Neural progenitor cell (in vitro differentiated cells): ENCODE measurements at regions not wholly inside any gene's neighbourhood (a gene's known extent, or its start where the extent isn't known, plus 50 kb on each side); places are given as distances from the start of the nearest gene placed in this dataset.

Experiments
- DNase-seq: peaks from one replicate; pipeline ENCODE4 v3.0.0-alpha.2; 2016; ENCODE audit warnings: low spot score
- H2AFZ ChIP-seq: fragments of 200-600 bp; sonication (generic); replicated peaks from 2 replicates; pipeline ENCODE4 v1.6.1; 2016; ENCODE audit warnings: antibody characterized with exemption
- H3F3A ChIP-seq: fragments of 200-600 bp; sonication (generic); 2 replicates; pipeline ENCODE4 v1.6.1; 2016; ENCODE audit warnings: antibody characterized with exemption, low read depth
- H3K27ac ChIP-seq: fragments of 200-600 bp; sonication (generic); 2 replicates; pipeline ENCODE4 v1.5.1; 2016; ENCODE audit warnings: mild to moderate bottlenecking
- H3K27me3 ChIP-seq: fragments of 200-600 bp; sonication (generic); 2 replicates; pipeline ENCODE4 v1.6.1; 2016; ENCODE audit warnings: mild to moderate bottlenecking, moderate library complexity
- H3K36me3 ChIP-seq: fragments of 200-600 bp; sonication (generic); 2 replicates; pipeline ENCODE4 v1.5.1; 2016
- H3K4me1 ChIP-seq: fragments of 200-600 bp; sonication (generic); 2 replicates; pipeline ENCODE4 v1.6.1; 2016; ENCODE audit warnings: mixed run types
- H3K4me2 ChIP-seq: fragments of 200-600 bp; sonication (generic); 2 replicates; pipeline ENCODE4 v1.6.1; 2016
- H3K4me3 ChIP-seq: fragments of 200-600 bp; sonication (generic); 2 replicates; pipeline ENCODE4 v1.5.1; 2016
- H3K79me2 ChIP-seq: fragments of 200-600 bp; sonication (generic); 2 replicates; pipeline ENCODE4 v1.6.1; 2016; ENCODE audit warnings: low read depth
- H3K9ac ChIP-seq: fragments of 200-600 bp; sonication (generic); 2 replicates; pipeline ENCODE4 v1.6.1; 2016
- H3K9me3 ChIP-seq: fragments of 200-600 bp; sonication (generic); 2 replicates; pipeline ENCODE4 v1.5.1; 2016; ENCODE audit warnings: low read depth
- H4K20me1 ChIP-seq: fragments of 200-600 bp; sonication (generic); 2 replicates; pipeline ENCODE4 v1.6.1; 2016; ENCODE audit warnings: low read depth
- H3K27ac Mint-ChIP-seq: 3 replicates; pipeline ENCODE4 v1.8.0; 2021; ENCODE audit warnings: mixed read lengths
- H3K27me3 Mint-ChIP-seq: 2 replicates; pipeline ENCODE4 v1.8.0; 2022; ENCODE audit warnings: low read depth, mild to moderate bottlenecking, inconsistent platforms, moderate library complexity, mixed read lengths; ENCODE audit not compliant: insufficient read depth
- H3K36me3 Mint-ChIP-seq: 3 replicates; pipeline ENCODE4 v1.8.0; 2021; ENCODE audit warnings: mixed read lengths
- H3K4me1 Mint-ChIP-seq: 3 replicates; pipeline ENCODE4 v1.8.0; 2021; ENCODE audit warnings: mixed read lengths
- H3K4me3 Mint-ChIP-seq: 3 replicates; pipeline ENCODE4 v1.8.0; 2021; ENCODE audit warnings: mild to moderate bottlenecking, moderate library complexity, mixed read lengths
- H3K9me3 Mint-ChIP-seq: 3 replicates; pipeline ENCODE4 v1.8.0; 2020; ENCODE audit warnings: mixed read lengths
- EZH2 ChIP-seq: fragments of 200-600 bp; sonication (generic); IDR thresholded peaks from 2 replicates; pipeline ENCODE4 v1.6.1; 2017; ENCODE audit warnings: antibody characterized with exemption, mild to moderate bottlenecking, moderate library complexity
- EZH2phosphoT487 ChIP-seq: fragments of 200-600 bp; sonication (generic); IDR thresholded peaks from 2 replicates; pipeline ENCODE4 v1.6.1; 2017; ENCODE audit warnings: antibody characterized with exemption
- TF ChIP-seq, protein P1 (sequence below): fragments of 200-600 bp; sonication (generic); IDR thresholded peaks from 2 replicates; pipeline ENCODE4 v1.5.1; 2017; ENCODE audit warnings: antibody characterized with exemption, mild to moderate bottlenecking

DNA sequence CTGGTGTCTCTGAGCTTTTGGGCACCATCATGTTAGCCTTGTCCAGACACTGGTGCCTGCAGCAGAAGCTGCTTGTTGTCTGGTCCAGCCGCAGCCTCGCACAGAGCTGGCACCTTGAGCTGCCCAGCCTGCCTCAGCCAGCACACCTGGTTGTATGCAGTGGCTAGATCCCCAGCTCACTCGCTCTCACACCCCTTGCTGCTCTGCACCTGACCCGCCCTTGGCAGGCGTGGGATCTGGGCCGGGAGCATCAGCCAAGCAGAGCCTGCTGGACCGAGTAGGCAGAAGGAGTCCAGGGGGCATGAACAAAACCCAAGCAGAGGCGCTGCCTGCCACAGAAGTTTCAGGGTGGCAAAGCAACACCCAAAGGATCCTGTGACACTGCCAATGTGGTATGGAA lies 79.7 kb upstream of the ITGB1 start:
- Histone ChIP-seq H3K27ac (no peak overlapping the region), H3K36me3 (no peaks in the 10 kb centered on the region), H3K4me3 (no peak overlapping the region), H3F3A (no peaks in the 10 kb centered on the region), H2AFZ (no peak overlapping the region), H3K9ac (no peak overlapping the region), H3K4me1 (peaks cover 14% of the 10 kb centered on the region), H4K20me1 (no peaks in the 10 kb centered on the region), H3K27me3 (no peaks in the 10 kb centered on the region), H3K9me3 (no peaks in the 10 kb centered on the region), H3K79me2 (no peaks in the 10 kb centered on the region), H3K4me2 (no peak overlapping the region)
- no peak overlapping the region for H3K4me3 Mint-ChIP-seq
- no peaks in the 10 kb centered on the region for H3K36me3 Mint-ChIP-seq
- no peaks in the 10 kb centered on the region for H3K9me3 Mint-ChIP-seq
- no peak for TF ChIP-seq EZH2phosphoT487
- TF ChIP-seq EZH2: no peak
- TF ChIP-seq, protein P1, sequence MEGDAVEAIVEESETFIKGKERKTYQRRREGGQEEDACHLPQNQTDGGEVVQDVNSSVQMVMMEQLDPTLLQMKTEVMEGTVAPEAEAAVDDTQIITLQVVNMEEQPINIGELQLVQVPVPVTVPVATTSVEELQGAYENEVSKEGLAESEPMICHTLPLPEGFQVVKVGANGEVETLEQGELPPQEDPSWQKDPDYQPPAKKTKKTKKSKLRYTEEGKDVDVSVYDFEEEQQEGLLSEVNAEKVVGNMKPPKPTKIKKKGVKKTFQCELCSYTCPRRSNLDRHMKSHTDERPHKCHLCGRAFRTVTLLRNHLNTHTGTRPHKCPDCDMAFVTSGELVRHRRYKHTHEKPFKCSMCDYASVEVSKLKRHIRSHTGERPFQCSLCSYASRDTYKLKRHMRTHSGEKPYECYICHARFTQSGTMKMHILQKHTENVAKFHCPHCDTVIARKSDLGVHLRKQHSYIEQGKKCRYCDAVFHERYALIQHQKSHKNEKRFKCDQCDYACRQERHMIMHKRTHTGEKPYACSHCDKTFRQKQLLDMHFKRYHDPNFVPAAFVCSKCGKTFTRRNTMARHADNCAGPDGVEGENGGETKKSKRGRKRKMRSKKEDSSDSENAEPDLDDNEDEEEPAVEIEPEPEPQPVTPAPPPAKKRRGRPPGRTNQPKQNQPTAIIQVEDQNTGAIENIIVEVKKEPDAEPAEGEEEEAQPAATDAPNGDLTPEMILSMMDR: no peak
- no peak overlapping the region for H3K27ac Mint-ChIP-seq
- no peak for DNase-seq
- H3K4me1 Mint-ChIP-seq: peaks cover 40% of the 10 kb centered on the region
- H3K27me3 Mint-ChIP-seq: peaks cover 6% of the 10 kb centered on the region

DNA sequence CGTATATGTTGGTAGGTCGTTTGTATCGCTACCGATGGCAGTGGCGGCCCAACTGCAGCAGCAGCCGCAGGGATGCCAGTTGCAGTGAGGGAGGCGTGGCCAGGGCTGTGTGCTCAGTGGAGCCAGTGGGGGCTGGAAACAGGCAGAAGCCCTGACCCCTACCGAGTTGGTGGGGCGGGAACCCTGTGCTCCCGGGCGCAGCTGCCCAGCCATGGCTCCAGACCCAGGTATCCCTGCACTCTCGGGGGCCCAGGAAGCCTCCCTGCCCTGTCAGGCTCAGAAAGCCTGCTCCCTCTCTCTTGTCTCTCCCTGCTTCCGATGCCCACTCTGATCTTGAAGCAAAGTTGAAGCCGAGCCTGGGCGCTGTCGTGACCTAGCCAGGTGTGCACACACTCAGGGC lies 78.6 kb upstream of the ITGB1 start:
- Mint-ChIP-seq H3K4me3 (no peak overlapping the region), H3K36me3 (no peaks in the 10 kb centered on the region), H3K4me1 (peaks cover 34% of the 10 kb centered on the region), H3K27me3 (peaks cover 3% of the 10 kb centered on the region), H3K27ac (no peak overlapping the region), H3K9me3 (no peaks in the 10 kb centered on the region)
- H3K36me3 ChIP-seq: no peaks in the 10 kb centered on the region
- H3K9ac ChIP-seq: no peak overlapping the region
- peaks cover 14% of the 10 kb centered on the region for H3K4me1 ChIP-seq
- no peak overlapping the region for H3K27ac ChIP-seq
- H3F3A ChIP-seq: no peaks in the 10 kb centered on the region
- H3K4me2 ChIP-seq: no peak overlapping the region
- H4K20me1 ChIP-seq: no peaks in the 10 kb centered on the region
- H3K27me3 ChIP-seq: no peaks in the 10 kb centered on the region
- TF ChIP-seq, protein P1: no peak
- no peak for TF ChIP-seq EZH2
- no peak for TF ChIP-seq EZH2phosphoT487
- no peak overlapping the region for H3K4me3 ChIP-seq
- no peaks in the 10 kb centered on the region for H3K79me2 ChIP-seq
- no peaks in the 10 kb centered on the region for H3K9me3 ChIP-seq
- H2AFZ ChIP-seq: no peak overlapping the region
- no peak for DNase-seq

DNA sequence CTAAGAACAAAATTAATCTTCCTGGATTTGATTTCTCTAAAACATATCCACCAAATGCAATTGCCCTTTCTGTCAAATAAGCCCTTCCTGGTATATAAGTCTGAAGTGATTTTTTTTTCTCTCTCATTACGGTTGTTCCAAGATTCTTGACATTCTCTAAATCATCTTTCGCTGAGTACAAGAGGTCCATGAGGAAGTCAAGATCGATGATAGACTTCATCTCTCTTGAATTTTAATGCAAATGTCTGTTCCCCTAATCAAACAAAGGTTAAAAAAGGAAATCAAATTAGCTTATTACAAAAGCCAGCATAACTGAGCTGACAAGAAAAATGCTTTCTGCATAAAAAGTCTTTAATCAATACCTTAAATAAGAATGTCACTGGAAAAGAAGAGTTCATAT lies 77.4 kb upstream of the ITGB1 start:
- no peaks in the 10 kb centered on the region for H3K9me3 ChIP-seq
- H3K9me3 Mint-ChIP-seq: no peaks in the 10 kb centered on the region
- peaks cover 14% of the 10 kb centered on the region for H3K4me1 ChIP-seq
- H3K79me2 ChIP-seq: no peaks in the 10 kb centered on the region
- no peak for DNase-seq
- TF ChIP-seq EZH2phosphoT487 (no peak), EZH2 (no peak)
- TF ChIP-seq, protein P1: no peak
- peak overlapping the region; percentile 3 for H3K27ac ChIP-seq
- no peak overlapping the region for H3K9ac ChIP-seq
- no peaks in the 10 kb centered on the region for H3K27me3 ChIP-seq
- H3K27ac Mint-ChIP-seq: peak overlapping the region; percentile 7
- no peaks in the 10 kb centered on the region for H3K36me3 Mint-ChIP-seq
- no peak overlapping the region for H2AFZ ChIP-seq
- no peaks in the 10 kb centered on the region for H3F3A ChIP-seq
- peaks cover 2% of the 10 kb centered on the region for H3K27me3 Mint-ChIP-seq
- H3K4me3 Mint-ChIP-seq: no peak overlapping the region
- H3K4me1 Mint-ChIP-seq: peaks cover 25% of the 10 kb centered on the region
- H3K4me2 ChIP-seq: no peak overlapping the region
- H3K36me3 ChIP-seq: no peaks in the 10 kb centered on the region
- H3K4me3 ChIP-seq: no peak overlapping the region
- no peaks in the 10 kb centered on the region for H4K20me1 ChIP-seq

DNA sequence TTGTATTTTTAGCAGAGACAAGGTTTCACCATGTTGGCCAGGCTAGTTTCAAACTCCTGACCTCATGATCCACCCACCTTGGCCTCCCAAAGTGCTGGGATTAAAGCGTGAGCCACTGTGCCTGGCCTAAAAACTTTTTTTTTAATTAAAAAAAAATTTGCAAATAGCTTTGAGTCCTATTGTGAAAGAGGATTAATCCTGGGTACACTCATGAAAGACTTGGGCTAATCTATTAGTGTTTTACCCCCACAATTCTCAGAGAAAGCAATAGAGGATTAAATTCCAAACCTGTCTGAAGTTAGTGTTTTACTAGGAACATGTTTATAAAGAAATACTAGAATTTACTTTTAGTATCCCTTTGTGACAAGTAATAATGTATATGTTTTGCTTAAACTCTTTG lies 76.9 kb upstream of the ITGB1 start:
- no peak overlapping the region for H3K4me3 Mint-ChIP-seq
- H3K27me3 ChIP-seq: no peaks in the 10 kb centered on the region
- no peaks in the 10 kb centered on the region for H3K36me3 ChIP-seq
- H3K9ac ChIP-seq: no peak overlapping the region
- H3K4me3 ChIP-seq: no peak overlapping the region
- TF ChIP-seq, protein P1: no peak
- TF ChIP-seq EZH2 (no peak), EZH2phosphoT487 (no peak)
- H4K20me1 ChIP-seq: no peaks in the 10 kb centered on the region
- H2AFZ ChIP-seq: no peak overlapping the region
- no peak for DNase-seq
- no peaks in the 10 kb centered on the region for H3K36me3 Mint-ChIP-seq
- H3K27ac ChIP-seq: peak overlapping the region; percentile 3
- H3K9me3 ChIP-seq: no peaks in the 10 kb centered on the region
- H3K79me2 ChIP-seq: no peaks in the 10 kb centered on the region
- peaks cover 14% of the 10 kb centered on the region for H3K4me1 ChIP-seq
- no peaks in the 10 kb centered on the region for H3K9me3 Mint-ChIP-seq
- H3K27me3 Mint-ChIP-seq: peaks cover 2% of the 10 kb centered on the region
- peak overlapping the region; percentile 7 for H3K27ac Mint-ChIP-seq
- H3K4me1 Mint-ChIP-seq: peaks cover 20% of the 10 kb centered on the region
- H3F3A ChIP-seq: no peaks in the 10 kb centered on the region
- no peak overlapping the region for H3K4me2 ChIP-seq
